GM19467 (cell line): ENCODE measurements at regions not wholly inside any gene's neighbourhood (a gene's known extent, or its start where the extent isn't known, plus 50 kb on each side); places are given as distances from the start of the nearest gene placed in this dataset.

Source experiments
- ATAC-seq: cut with Tn5 transposase; IDR thresholded peaks from one replicate; pipeline ENCODE4 v1.9.1; 2021; ENCODE audit warnings: mild to moderate bottlenecking, moderate library complexity; ENCODE audit not compliant: unreplicated experiment

GRCh38 chr5:31049936-31050704 is 143.4 kb upstream of the CDH6 start:
- no peak for ATAC-seq

GRCh38 chr5:31049461-31049860 is 144.0 kb upstream of the CDH6 start:
- ATAC-seq, result no peak

- no peak for ATAC-seq
Measured at GRCh38 chr5:31048282-31049270, 144.9 kb upstream of the CDH6 start.

GRCh38 chr5:31047621-31048020 is 145.9 kb upstream of the CDH6 start:
- no peak for ATAC-seq

GRCh38 chr5:31047007-31047406 is 146.5 kb upstream of the CDH6 start:
- ATAC-seq, result no peak

- ATAC-seq, result no peak
Measured at GRCh38 chr5:31036411-31036810, 157.1 kb upstream of the CDH6 start.

- ATAC-seq, result no peak
Measured at GRCh38 chr5:31033295-31033694, 160.2 kb upstream of the CDH6 start.

- no peak for ATAC-seq
Measured at GRCh38 chr5:31029925-31030324, 163.6 kb upstream of the CDH6 start.

GRCh38 chr5:31027721-31028120 is 165.8 kb upstream of the CDH6 start:
- ATAC-seq, result no peak

GRCh38 chr5:31023105-31023504 is 170.4 kb upstream of the CDH6 start:
- no peak for ATAC-seq

- no peak for ATAC-seq
Measured at GRCh38 chr5:31021181-31021624, 172.3 kb upstream of the CDH6 start.

GRCh38 chr5:31008231-31008630 is 185.3 kb upstream of the CDH6 start:
- no peak for ATAC-seq

GRCh38 chr5:31007672-31008071 is 185.8 kb upstream of the CDH6 start:
- ATAC-seq, result no peak

GRCh38 chr5:31000287-31000686 is 193.2 kb upstream of the CDH6 start:
- ATAC-seq, result no peak

- no peak for ATAC-seq
Measured at GRCh38 chr5:30997681-30998080, 195.8 kb upstream of the CDH6 start.

- ATAC-seq, result no peak
Measured at GRCh38 chr5:30994902-30995301, 198.6 kb upstream of the CDH6 start.

- ATAC-seq, result no peak
Measured at GRCh38 chr5:30994176-30994575, 199.3 kb upstream of the CDH6 start.

GRCh38 chr5:30991462-30991861 is 202.0 kb upstream of the CDH6 start:
- no peak for ATAC-seq

- no peak for ATAC-seq
Measured at GRCh38 chr5:30981576-30981975, 211.9 kb upstream of the CDH6 start.

GRCh38 chr5:30968971-30969370 is 224.5 kb upstream of the CDH6 start:
- no peak for ATAC-seq

- no peak for ATAC-seq
Measured at GRCh38 chr5:30960036-30960435, 233.4 kb upstream of the CDH6 start.

- no peak for ATAC-seq
Measured at GRCh38 chr5:30959238-30959637, 234.2 kb upstream of the CDH6 start.
